Thoracic aorta (tissue), 2 donors: ENCODE measurements at regions not wholly inside any gene's neighbourhood (a gene's known extent, or its start where the extent isn't known, plus 50 kb on each side); places are given as distances from the start of the nearest gene placed in this dataset.

Experiments
- ATAC-seq: fragments of 150-250 bp; one replicate; pipeline ENCODE4 v1.8.0; 2017; ENCODE audit warnings: low read depth; ENCODE audit not compliant: insufficient number of reproducible peaks, low FRiP score
- DNase-seq: peaks from one replicate; pipeline ENCODE4 v3.0.0-alpha.2; 2020; ENCODE audit warnings: low spot score
- H3K27ac ChIP-seq, 2 donors: fragments of 200-600 bp; sonication (generic); 1 replicate in 1 of 2; 2 replicates in 1 of 2; pipeline ENCODE4 v1.5.1; 2016; ENCODE audit warnings: mild to moderate bottlenecking in 2 of 2, moderate library complexity in 2 of 2
- H3K27me3 ChIP-seq: fragments of 200-600 bp; sonication (generic); replicated peaks from 2 replicates; pipeline ENCODE4 v1.6.0; 2016; ENCODE audit warnings: mild to moderate bottlenecking; ENCODE audit not compliant: insufficient read depth
- H3K36me3 ChIP-seq: fragments of 200-600 bp; sonication (generic); one replicate; pipeline ENCODE4 v1.5.1; 2016
- H3K4me1 ChIP-seq, 2 donors: fragments of 200-600 bp; sonication (generic); 1 replicate in 1 of 2; 2 replicates in 1 of 2; pipeline versions ENCODE4 v1.5.1 to v1.6.0; 2016; ENCODE audit warnings: low read depth in 2 of 2, mild to moderate bottlenecking in 1 of 2; ENCODE audit not compliant: control insufficient read depth in 1 of 2
- H3K4me3 ChIP-seq: fragments of 200-600 bp; sonication (generic); 2 replicates; pipeline ENCODE4 v1.5.1; 2016; ENCODE audit warnings: mild to moderate bottlenecking
- H3K9me3 ChIP-seq: fragments of 200-600 bp; sonication (generic); 2 replicates; pipeline ENCODE4 v1.5.1; 2016
- TF ChIP-seq, protein P1 (sequence below): fragments of 200-600 bp; sonication (generic); IDR thresholded peaks from one replicate; pipeline ENCODE4 v1.5.1; 2019; ENCODE audit warnings: antibody characterized with exemption

GRCh38 chr6:93566285-93566684 is 146.9 kb upstream of the EPHA7 start:
- Histone ChIP-seq H3K36me3 (no peaks in the 10 kb centered on the region), H3K27ac (no peak overlapping the region), H3K4me3 (no peak overlapping the region), H3K27me3 (no peaks in the 10 kb centered on the region), H3K4me1 (no peaks in the 10 kb centered on the region), H3K9me3 (no peaks in the 10 kb centered on the region)
- TF ChIP-seq, protein P1, sequence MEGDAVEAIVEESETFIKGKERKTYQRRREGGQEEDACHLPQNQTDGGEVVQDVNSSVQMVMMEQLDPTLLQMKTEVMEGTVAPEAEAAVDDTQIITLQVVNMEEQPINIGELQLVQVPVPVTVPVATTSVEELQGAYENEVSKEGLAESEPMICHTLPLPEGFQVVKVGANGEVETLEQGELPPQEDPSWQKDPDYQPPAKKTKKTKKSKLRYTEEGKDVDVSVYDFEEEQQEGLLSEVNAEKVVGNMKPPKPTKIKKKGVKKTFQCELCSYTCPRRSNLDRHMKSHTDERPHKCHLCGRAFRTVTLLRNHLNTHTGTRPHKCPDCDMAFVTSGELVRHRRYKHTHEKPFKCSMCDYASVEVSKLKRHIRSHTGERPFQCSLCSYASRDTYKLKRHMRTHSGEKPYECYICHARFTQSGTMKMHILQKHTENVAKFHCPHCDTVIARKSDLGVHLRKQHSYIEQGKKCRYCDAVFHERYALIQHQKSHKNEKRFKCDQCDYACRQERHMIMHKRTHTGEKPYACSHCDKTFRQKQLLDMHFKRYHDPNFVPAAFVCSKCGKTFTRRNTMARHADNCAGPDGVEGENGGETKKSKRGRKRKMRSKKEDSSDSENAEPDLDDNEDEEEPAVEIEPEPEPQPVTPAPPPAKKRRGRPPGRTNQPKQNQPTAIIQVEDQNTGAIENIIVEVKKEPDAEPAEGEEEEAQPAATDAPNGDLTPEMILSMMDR: no peak
- no peak for ATAC-seq
- no peak for DNase-seq

DNA sequence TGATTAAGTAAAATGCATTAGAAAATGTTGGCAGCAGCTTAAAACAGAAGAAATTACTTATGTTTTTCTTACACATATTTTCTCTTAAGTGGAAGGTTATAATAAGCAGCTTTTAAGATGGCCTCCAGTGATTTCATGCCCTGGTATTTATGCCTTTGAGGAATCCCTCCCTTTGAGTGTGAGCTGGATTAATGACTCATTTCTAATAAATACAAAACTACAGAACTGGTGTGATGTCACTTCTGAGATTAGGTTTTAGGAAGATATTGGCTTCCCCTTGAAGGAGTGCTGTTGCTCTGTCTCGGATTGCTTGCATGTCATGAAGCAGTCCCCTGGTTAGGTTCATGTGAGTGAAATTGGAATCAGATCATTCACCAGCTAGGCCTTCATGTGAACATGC is 143.2 kb upstream of the EPHA7 start:
- no peaks in the 10 kb centered on the region for H3K36me3 ChIP-seq
- DNase-seq (no peak), ATAC-seq (no peak)
- TF ChIP-seq, protein P1: no peak
- H3K4me3 ChIP-seq: no peak overlapping the region
- H3K27ac ChIP-seq: no peak overlapping the region
- no peaks in the 10 kb centered on the region for H3K27me3 ChIP-seq
- no peaks in the 10 kb centered on the region for H3K4me1 ChIP-seq
- no peaks in the 10 kb centered on the region for H3K9me3 ChIP-seq

GRCh38 chr6:93555292-93555691 is 135.9 kb upstream of the EPHA7 start:
- Histone ChIP-seq H3K27me3 (no peaks in the 10 kb centered on the region), H3K9me3 (no peaks in the 10 kb centered on the region), H3K36me3 (no peaks in the 10 kb centered on the region), H3K4me1 (no peaks in the 10 kb centered on the region), H3K27ac (no peak overlapping the region), H3K4me3 (no peak overlapping the region)
- no peak for DNase-seq
- TF ChIP-seq, protein P1: no peak
- ATAC-seq: no peak

DNA sequence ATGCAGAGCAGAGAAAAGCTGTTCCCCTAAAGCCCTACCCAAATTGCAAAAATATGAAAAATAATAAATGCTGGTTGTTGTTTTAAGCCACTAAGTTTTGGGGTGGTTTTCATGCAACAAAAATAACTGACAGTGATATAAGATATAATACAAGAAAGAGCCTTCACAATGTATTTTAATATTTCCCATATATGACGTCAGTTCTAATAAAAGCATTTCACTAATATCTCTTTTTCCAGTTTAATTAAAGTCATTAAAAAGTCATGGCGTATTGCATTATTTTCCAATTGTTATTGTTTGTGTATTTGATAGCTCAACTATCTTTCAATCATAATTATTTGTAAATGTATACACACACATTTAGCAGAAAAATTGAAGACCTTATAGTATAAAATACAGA is 134.7 kb upstream of the EPHA7 start:
- Histone ChIP-seq H3K4me1 (no peaks in the 10 kb centered on the region), H3K4me3 (no peak overlapping the region), H3K9me3 (no peaks in the 10 kb centered on the region), H3K36me3 (no peaks in the 10 kb centered on the region), H3K27me3 (no peaks in the 10 kb centered on the region), H3K27ac (no peak overlapping the region)
- ATAC-seq (no peak), DNase-seq (no peak)
- TF ChIP-seq, protein P1: no peak

DNA sequence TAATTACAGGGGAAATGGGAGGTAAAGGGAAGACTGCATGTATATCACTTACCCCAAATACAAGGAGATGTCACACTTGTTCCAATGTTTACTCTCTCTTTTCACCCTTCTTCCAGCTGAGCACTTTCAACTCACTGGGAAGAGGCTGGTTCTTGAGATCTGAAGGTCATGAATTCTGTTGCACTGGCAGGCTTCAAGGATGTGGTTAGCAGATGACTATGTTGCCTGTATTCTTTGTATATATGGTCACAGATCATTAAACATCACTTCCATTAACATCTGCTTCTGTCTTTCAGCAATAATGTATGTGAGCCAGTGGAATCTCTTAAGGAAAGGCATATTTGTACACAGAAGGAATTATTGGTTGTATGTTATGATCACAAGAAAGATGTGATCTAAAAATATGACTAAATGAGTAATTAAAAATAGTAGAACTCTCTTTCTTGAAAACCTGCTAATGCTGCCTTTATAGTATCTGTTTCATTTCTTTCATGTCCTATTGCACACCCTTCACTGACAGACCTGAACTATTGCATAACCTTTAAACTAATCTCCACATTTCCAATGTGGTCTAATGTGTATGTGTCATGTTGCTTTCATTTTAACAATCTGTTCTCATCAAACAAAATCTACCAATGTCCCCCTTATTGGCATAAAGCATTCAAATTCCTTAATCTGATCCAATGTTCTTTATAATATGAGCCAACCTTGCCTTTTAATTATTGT is 131.4 kb upstream of the EPHA7 start:
- Histone ChIP-seq H3K27me3 (no peaks in the 10 kb centered on the region), H3K36me3 (no peaks in the 10 kb centered on the region), H3K4me1 (no peaks in the 10 kb centered on the region), H3K4me3 (no peak overlapping the region), H3K9me3 (peaks cover 2% of the 10 kb centered on the region), H3K27ac (no peak overlapping the region)
- ATAC-seq: no peak
- no peak for DNase-seq
- TF ChIP-seq, protein P1: no peak
